Stimulated activated CD8-positive, alpha-beta memory T cell treated with anti-CD3 and anti-CD28 coated beads, Interleukin-12 subunit alpha, Interleukin-12 subunit beta, amount 100 ng/mL, for 24 hours (primary cell): ENCODE measurements at regions not wholly inside any gene's neighbourhood (a gene's known extent, or its start where the extent isn't known, plus 50 kb on each side); places are given as distances from the start of the nearest gene placed in this dataset.
"Not testable (repeated sequence)": the region's sequence is repeated elsewhere in the genome, so short reads cannot be mapped to it uniquely, and the experiment has no call there.

Experiments
- DNase-seq: peaks from one replicate; pipeline ENCODE4 v3.0.0-alpha.2; 2020; ENCODE audit errors: extremely low read depth

- DNase-seq, result no peak
Measured at GRCh38 chr16:11414815-11415775, 69.8 kb downstream of the RMI2 start.

GRCh38 chr16:11416228-11417001 lies 71.2 kb downstream of the RMI2 start:
- no peak for DNase-seq

- no peak for DNase-seq
Measured at GRCh38 chr16:11417487-11417886, 72.2 kb downstream of the RMI2 start.

GRCh38 chr16:11418506-11418905 lies 73.2 kb downstream of the RMI2 start:
- no peak for DNase-seq

GRCh38 chr16:11420067-11420466 lies 74.8 kb downstream of the RMI2 start:
- not testable (repeated sequence) for DNase-seq

GRCh38 chr16:11420895-11421294 lies 75.6 kb downstream of the RMI2 start:
- no peak for DNase-seq

- no peak for DNase-seq
Measured at GRCh38 chr16:11422381-11423314, 77.4 kb downstream of the RMI2 start.

GRCh38 chr16:11423315-11424117 lies 78.3 kb downstream of the RMI2 start:
- DNase-seq, result no peak

- no peak for DNase-seq
Measured at GRCh38 chr16:11424118-11424460, 78.8 kb downstream of the RMI2 start.

- no peak for DNase-seq
Measured at GRCh38 chr16:11425140-11425539, 79.9 kb downstream of the RMI2 start.

- no peak for DNase-seq
Measured at GRCh38 chr16:11428623-11428953, 83.3 kb downstream of the RMI2 start.

- DNase-seq, result no peak
Measured at GRCh38 chr16:11429123-11429522, 83.9 kb downstream of the RMI2 start.

GRCh38 chr16:11429823-11430222 lies 84.6 kb downstream of the RMI2 start:
- DNase-seq, result no peak

- DNase-seq, result no peak
Measured at GRCh38 chr16:11430601-11431317, 85.5 kb downstream of the RMI2 start.

GRCh38 chr16:11431915-11432465 lies 86.7 kb downstream of the RMI2 start:
- DNase-seq, result no peak

- DNase-seq, result no peak
Measured at GRCh38 chr16:11432856-11433395, 87.7 kb downstream of the RMI2 start.

- no peak for DNase-seq
Measured at GRCh38 chr16:11435576-11435975, 90.3 kb downstream of the RMI2 start.

- DNase-seq, result no peak
Measured at GRCh38 chr16:11437069-11437468, 91.8 kb downstream of the RMI2 start.

- no peak for DNase-seq
Measured at GRCh38 chr16:11439790-11440656, 94.8 kb downstream of the RMI2 start.
